K562 (cell line): ENCODE measurements at regions not wholly inside any gene's neighbourhood (a gene's known extent, or its start where the extent isn't known, plus 50 kb on each side); places are given as distances from the start of the nearest gene placed in this dataset.

ENCODE experiments used
- ATAC-seq: fragments of 200-7000 bp; cut with Tn5 transposase; 3 replicates; pipeline ENCODE4 v1.9.1; 2020; ENCODE audit warnings: moderate library complexity
- BruUV-seq: library from RNA; stranded (reverse); fragments of 400-500 nt; replicated peaks from 2 replicates; lab custom pipeline; 2021; lab: Mats Ljungman, UMichigan
- CTCF ChIA-PET: fragments of 300-600 bp; formaldehyde crosslinking; extraction: SDS; loops from one replicate; lab custom pipeline; 2021; ENCODE audit warnings: low intra/inter-chr PET ratio; lab: Yijun Ruan, JAX
- POLR2A ChIA-PET: fragments of 300-600, 350-650 bp; sonication (Branson Sonifier 250); formaldehyde crosslinking; extraction: SDS; loops from one replicate; lab custom pipeline; 2021; ENCODE audit warnings: antibody characterized with exemption, inconsistent platforms; lab: Yijun Ruan, JAX
- DNase-seq, 4 experiments: peaks; one replicate each; pipeline versions ENCODE4 v3.0.0 to v3.0.0-alpha.2; 2011 to 2018; ENCODE audit warnings: low spot score in 3 of 4, mixed read lengths in 3 of 4; ENCODE audit errors: extremely low read depth in 1 of 4
- FAIRE-seq: peaks from 2 replicates; lab custom pipeline; 2011; peaks lifted over from hg19 to GRCh38; lab: Jason Lieb, UNC
- H2AFZ ChIP-seq: 2 replicates; pipeline ENCODE4 v1.6.0; 2011; ENCODE audit warnings: low read depth, low read length, control low read depth, inconsistent platforms
- H3K27ac ChIP-seq: fragments of 200-600 bp; 3 replicates; pipeline ENCODE4 v1.8.0; 2011; ENCODE audit warnings: low read depth, mild to moderate bottlenecking, control low read depth, inconsistent platforms, low read length, moderate library complexity, mixed read lengths; ENCODE audit errors: extremely low read depth
- H3K27me3 ChIP-seq, 2 experiments: fragments of 300-600 bp in 1 of 2; 2 replicates in 1 of 2; 3 replicates in 1 of 2; pipeline versions ENCODE4 v1.6.0 to v1.8.0; 2011; ENCODE audit warnings: inconsistent platforms in 2 of 2, low read length in 2 of 2, mild to moderate bottlenecking in 1 of 2, mixed read lengths in 1 of 2, moderate library complexity in 1 of 2; ENCODE audit not compliant: control insufficient read depth in 2 of 2, insufficient read depth in 2 of 2
- H3K36me3 ChIP-seq: fragments of 300-600 bp; 3 replicates; pipeline ENCODE4 v1.8.0; 2011; ENCODE audit warnings: mild to moderate bottlenecking, low read length, inconsistent platforms; ENCODE audit not compliant: control insufficient read depth, insufficient read depth
- H3K4me1 ChIP-seq, 2 experiments: fragments of 200-600 bp in 1 of 2; replicated peaks in 1 of 2; 2 replicates in 1 of 2; 3 replicates in 1 of 2; pipeline versions ENCODE4 v1.5.1 to v1.8.0; 2011; ENCODE audit warnings: inconsistent platforms in 2 of 2, low read length in 2 of 2, mild to moderate bottlenecking in 1 of 2, mixed read lengths in 1 of 2, moderate library complexity in 1 of 2; ENCODE audit not compliant: control insufficient read depth in 2 of 2, insufficient read depth in 2 of 2
- H3K4me2 ChIP-seq: 2 replicates; pipeline ENCODE4 v1.6.1; 2011; ENCODE audit warnings: low read length, control low read depth, inconsistent platforms, mixed read lengths; ENCODE audit not compliant: insufficient read depth
- H3K4me3 ChIP-seq: fragments of 200-600 bp; sonication (generic), shearing (Covaris generic); 2 replicates; pipeline ENCODE4 v1.5.1; 2016; ENCODE audit warnings: control low read depth, inconsistent platforms
- H3K79me2 ChIP-seq: fragments of 200-600 bp; 3 replicates; pipeline ENCODE4 v1.8.0; 2011; ENCODE audit warnings: low read length, inconsistent platforms; ENCODE audit not compliant: control insufficient read depth, insufficient read depth
- H3K9ac ChIP-seq, 2 experiments: 2 replicates each; pipeline versions ENCODE4 v1.6.0 to v1.6.1; 2011; ENCODE audit warnings: low read depth in 2 of 2, low read length in 2 of 2, control low read depth in 1 of 2, inconsistent platforms in 1 of 2, mild to moderate bottlenecking in 1 of 2, mixed read lengths in 1 of 2; ENCODE audit not compliant: insufficient read depth in 1 of 2
- H3K9me1 ChIP-seq: one replicate; pipeline ENCODE4 v1.6.0; 2011; ENCODE audit warnings: inconsistent platforms, mild to moderate bottlenecking, low read length, moderate library complexity; ENCODE audit not compliant: control insufficient read depth, insufficient read depth
- H3K9me3 ChIP-seq: replicated peaks from 2 replicates; pipeline ENCODE4 v1.5.1; 2011; ENCODE audit warnings: low read depth, low read length, inconsistent platforms; ENCODE audit not compliant: control insufficient read depth, insufficient read depth
- H4K20me1 ChIP-seq: replicated peaks from 2 replicates; pipeline ENCODE4 v1.6.1; 2011; ENCODE audit warnings: low read length, inconsistent platforms, mixed read lengths; ENCODE audit not compliant: control insufficient read depth, insufficient read depth
- BCL6 ChIP-seq: fragments of 250-450 bp; sonication (Bioruptor Pico); IDR thresholded peaks from 2 replicates; pipeline ENCODE4 v1.4.0; 2020
- CHD1 ChIP-seq: fragments of 200-600 bp; sonication (generic); IDR thresholded peaks from one replicate; pipeline ENCODE4 v1.6.1; 2012; ENCODE audit warnings: mild to moderate bottlenecking, moderate library complexity, low read length, inconsistent platforms
- GMEB1 ChIP-seq: fragments of 250-450 bp; sonication (Bioruptor Pico); IDR thresholded peaks from 2 replicates; pipeline ENCODE4 v1.4.0; 2020; ENCODE audit warnings: mild to moderate bottlenecking
- MAFF ChIP-seq: IDR thresholded peaks from 2 replicates; pipeline ENCODE4 v1.6.1; 2012; ENCODE audit warnings: low read length, improper control_type of control experiment
- MYNN ChIP-seq, 2 experiments: sonication (generic); formaldehyde crosslinking in 1 of 2; IDR thresholded peaks; 2 replicates each; pipeline versions ENCODE4 v1.5.0 to v1.6.1; 2016 to 2020; ENCODE audit warnings: antibody characterized with exemption in 1 of 2, missing genetic modification reagents in 1 of 2
- NR2C2 ChIP-seq, 2 experiments: fragments of 200-800 bp in 1 of 2; sonication (Bioruptor generic) in 1 of 2; sonication (generic) in 1 of 2; formaldehyde crosslinking in 1 of 2; IDR thresholded peaks; 2 replicates each; pipeline versions ENCODE4 v1.6.1 to v1.8.0; 2016 to 2022; ENCODE audit warnings: mild to moderate bottlenecking in 1 of 2, missing compliant biosample characterization in 1 of 2, missing genetic modification characterization in 1 of 2, missing genetic modification reagents in 1 of 2
- NR3C1 ChIP-seq: sonication (generic); formaldehyde crosslinking; IDR thresholded peaks from 2 replicates; pipeline ENCODE4 v1.8.1; 2022; ENCODE audit warnings: missing genetic modification reagents
- SP1 ChIP-seq: sonication (generic); formaldehyde crosslinking; IDR thresholded peaks from 2 replicates; pipeline ENCODE4 v1.8.1; 2022; ENCODE audit warnings: mild to moderate bottlenecking, missing genetic modification reagents
- ZNF140 ChIP-seq: fragments of 250-450 bp; sonication (Bioruptor Pico); IDR thresholded peaks from 2 replicates; pipeline ENCODE4 v1.8.0; 2021; ENCODE audit warnings: moderate library complexity, mild to moderate bottlenecking, inconsistent platforms
- ZNF282 ChIP-seq: sonication (generic); formaldehyde crosslinking; IDR thresholded peaks from 2 replicates; pipeline ENCODE4 v1.8.1; 2023; ENCODE audit warnings: missing genetic modification reagents
- ZNF586 ChIP-seq: fragments of 450-650 bp; formaldehyde crosslinking; conservative IDR thresholded peaks from 2 replicates; pipeline ENCODE4 v1.4.0; 2020; ENCODE audit warnings: mild to moderate bottlenecking, moderate library complexity
- ZNF609 ChIP-seq: sonication (generic); formaldehyde crosslinking; IDR thresholded peaks from 2 replicates; pipeline ENCODE4 v1.8.1; 2023; ENCODE audit warnings: missing genetic modification reagents, mild to moderate bottlenecking, borderline replicate concordance
- ZNF699 ChIP-seq: fragments of 250-450 bp; sonication (Bioruptor Pico); IDR thresholded peaks from 2 replicates; pipeline ENCODE4 v1.8.0; 2021; ENCODE audit warnings: mild to moderate bottlenecking, moderate library complexity; ENCODE audit not compliant: insufficient replicate concordance
- ZNF707 ChIP-seq: fragments of 250-450 bp; sonication (Bioruptor Pico); conservative IDR thresholded peaks from 2 replicates; pipeline ENCODE4 v1.8.0; 2022; ENCODE audit warnings: inconsistent platforms, mild to moderate bottlenecking, moderate library complexity
- ZSCAN29 ChIP-seq: fragments of 450-650 bp; IDR thresholded peaks from 2 replicates; pipeline ENCODE4 v1.6.1; 2017
- in situ Hi-C: fragments of 300-500 bp; cut with MboI; formaldehyde crosslinking; loops from 4 replicates; pipeline ENCODE4 v1.15.0; 2018; ENCODE audit warnings: inconsistent platforms, mixed read lengths
- intact Hi-C: fragments of 100-400 bp; cut with micrococcal nuclease; formaldehyde crosslinking; loops from 2 replicates; pipeline ENCODE4 v1.14.2; 2022

GRCh38 chr12:127556231-127556886 is 710.6 kb upstream of the TMEM132C start:
- Histone ChIP-seq H3K36me3 (no peaks in the 10 kb centered on the region), H3K4me3 (no peak overlapping the region), H2AFZ (no peak overlapping the region), H4K20me1 (no peaks in the 10 kb centered on the region), H3K9me3 (no peaks in the 10 kb centered on the region), H3K27me3 (no peaks in the 10 kb centered on the region), H3K4me2 (no peak overlapping the region), H3K79me2 (no peaks in the 10 kb centered on the region), H3K9ac (no peak overlapping the region), H3K9me1 (no peaks in the 10 kb centered on the region), H3K4me1 (no peaks in the 10 kb centered on the region), H3K27ac (no peak overlapping the region)
- no TSS peak for BruUV-seq
- DNase-seq (no peak), ATAC-seq (no peak), FAIRE-seq (no peak)
- intact Hi-C loops (no loop called here), in situ Hi-C loops (no loop called here)
- POLR2A ChIA-PET: no interaction called here
- TF ChIP-seq ZNF140 (CRISPR knock-in tag) (no peak), NR2C2 (CRISPR knock-in tag; IDR thresholded peaks at IDR 0.05) (no peak), NR2C2 (tag; IDR thresholded peaks at IDR 0.05) (no peak), MAFF (no peak), ZNF282 (CRISPR knock-in tag) (no peak), ZNF699 (CRISPR knock-in tag) (no peak), ZNF586 (CRISPR knock-in tag) (no peak), CHD1 (no peak), SP1 (CRISPR knock-in tag) (no peak), NR3C1 (no peak), ZSCAN29 (no peak), ZNF609 (CRISPR knock-in tag) (no peak), MYNN (IDR thresholded peaks at IDR 0.05) (no peak), MYNN (CRISPR knock-in tag; IDR thresholded peaks at IDR 0.05) (no peak), GMEB1 (CRISPR knock-in tag) (no peak), BCL6 (CRISPR knock-in tag) (no peak), ZNF707 (CRISPR knock-in tag) (no peak)
- CTCF ChIA-PET: no interaction called here
